B cell (primary cell): ENCODE measurements at regions not wholly inside any gene's neighbourhood (a gene's known extent, or its start where the extent isn't known, plus 50 kb on each side); places are given as distances from the start of the nearest gene placed in this dataset.
"Not testable (repeated sequence)": the region's sequence is repeated elsewhere in the genome, so short reads cannot be mapped to it uniquely, and the experiment has no call there.

Experiments used
- ATAC-seq: fragments of 200-7000 bp; cut with Tn5 transposase; one replicate; pipeline ENCODE4 v1.10.0; 2021; ENCODE audit warnings: low read depth, mild to moderate bottlenecking, moderate number of reproducible peaks, moderate library complexity
- CTCF ChIA-PET: fragments of 350-600 bp; sonication (Branson Sonifier 250); formaldehyde crosslinking; loops from one replicate; lab custom pipeline; 2021; ENCODE audit warnings: antibody characterized with exemption, inconsistent platforms; lab: Charles Lee
- POLR2A ChIA-PET: fragments of 350-600 bp; sonication (Branson Sonifier 250); formaldehyde crosslinking; loops from one replicate; lab custom pipeline; 2021; ENCODE audit warnings: antibody characterized with exemption; lab: Charles Lee
- DNase-seq: peaks from one replicate; pipeline ENCODE4 v3.0.0; 2013
- H2AFZ ChIP-seq: 2 replicates; pipeline ENCODE4 v1.6.1; 2012; ENCODE audit warnings: mild to moderate bottlenecking, low read depth, low read length; ENCODE audit not compliant: insufficient read depth, poor library complexity, severe bottlenecking
- H3K27ac ChIP-seq, 2 donors: 1 replicate in 1 of 2; 2 replicates in 1 of 2; pipeline ENCODE4 v1.5.1; 2012 to 2013; ENCODE audit warnings: low read length in 2 of 2, mild to moderate bottlenecking in 2 of 2, moderate library complexity in 1 of 2
- H3K27me3 ChIP-seq, 4 experiments: fragments of 200-600 bp in 1 of 4; sonication (generic) in 1 of 4; replicated peaks in 1 of 4; 1 replicate in 2 of 4; 2 replicates in 2 of 4; pipeline versions ENCODE4 v1.6.1 to v1.7.0; 2013 to 2016; ENCODE audit warnings: low read length in 3 of 4, mild to moderate bottlenecking in 2 of 4, mixed read lengths in 1 of 4, moderate library complexity in 1 of 4; ENCODE audit not compliant: insufficient read depth in 4 of 4, control insufficient read depth in 3 of 4; ENCODE audit errors: control extremely low read depth in 1 of 4
- H3K36me3 ChIP-seq, 2 experiments: replicated peaks in 1 of 2; 1 replicate in 1 of 2; 2 replicates in 1 of 2; pipeline versions ENCODE4 v1.6.1 to v1.7.1; 2013; ENCODE audit warnings: low read length in 1 of 2; ENCODE audit not compliant: insufficient read depth in 2 of 2, control insufficient read depth in 1 of 2; ENCODE audit errors: control extremely low read depth in 1 of 2, extremely low read depth in 1 of 2
- H3K4me1 ChIP-seq, 2 donors: fragments of 200-600 bp in 1 of 2; sonication (generic) in 1 of 2; 1 replicate in 1 of 2; 2 replicates in 1 of 2; pipeline versions ENCODE4 v1.5.1 to v1.6.1; 2013 to 2017; ENCODE audit warnings: low read length in 2 of 2; ENCODE audit not compliant: control insufficient read depth in 2 of 2, insufficient read depth in 2 of 2
- H3K4me2 ChIP-seq: replicated peaks from 2 replicates; pipeline ENCODE3; 2012; ENCODE audit warnings: mild to moderate bottlenecking, low read depth, low read length; ENCODE audit not compliant: poor library complexity, severe bottlenecking
- H3K4me3 ChIP-seq, 5 experiments: fragments of 200-600 bp in 1 of 5; sonication (generic) in 1 of 5; 1 replicate in 3 of 5; 2 replicates in 2 of 5; pipeline versions ENCODE4 v1.5.1 to v1.7.0; 2011 to 2016; ENCODE audit warnings: low read length in 4 of 5, mild to moderate bottlenecking in 4 of 5, low read depth in 2 of 5, control low read depth in 1 of 5, moderate library complexity in 1 of 5; ENCODE audit not compliant: insufficient read depth in 1 of 5; ENCODE audit errors: control extremely low read depth in 1 of 5, extremely low read depth in 1 of 5
- H3K79me2 ChIP-seq: fragments of 200-600 bp; sonication (generic); one replicate; pipeline ENCODE4 v1.6.0; 2016; ENCODE audit warnings: low read length; ENCODE audit not compliant: control insufficient read depth, insufficient read depth
- H3K9ac ChIP-seq: fragments of 200-600 bp; sonication (generic); 2 replicates; pipeline ENCODE4 v1.6.1; 2017; ENCODE audit warnings: mild to moderate bottlenecking, low read length, moderate library complexity
- H3K9me3 ChIP-seq, 3 donors: one replicate each; pipeline versions ENCODE4 v1.6.1 to v1.7.1; 2013; ENCODE audit warnings: low read length in 2 of 3; ENCODE audit not compliant: control insufficient read depth in 2 of 3, insufficient read depth in 1 of 3; ENCODE audit errors: control extremely low read depth in 1 of 3
- H4K20me1 ChIP-seq: 2 replicates; pipeline ENCODE4 v1.6.0; 2012; ENCODE audit warnings: mild to moderate bottlenecking, low read length; ENCODE audit not compliant: insufficient read depth, control insufficient read depth, poor library complexity, severe bottlenecking
- H3K27ac Mint-ChIP-seq: one replicate; pipeline ENCODE4 v1.8.0; 2021; ENCODE audit warnings: mixed read lengths
- H3K27me3 Mint-ChIP-seq: one replicate; pipeline ENCODE4 v1.8.0; 2021; ENCODE audit warnings: mixed read lengths
- H3K4me1 Mint-ChIP-seq: one replicate; pipeline ENCODE4 v1.8.0; 2021; ENCODE audit warnings: mixed read lengths
- H3K4me3 Mint-ChIP-seq: one replicate; pipeline ENCODE4 v1.8.0; 2021; ENCODE audit warnings: mixed read lengths
- H3K9me3 Mint-ChIP-seq: one replicate; pipeline ENCODE4 v1.8.0; 2022; ENCODE audit warnings: mixed read lengths; ENCODE audit not compliant: insufficient read depth
- CTCF ChIP-seq: fragments of 200-600 bp; IDR thresholded peaks from one replicate; pipeline ENCODE4 v1.8.0; 2022; ENCODE audit warnings: antibody characterized with exemption, mild to moderate bottlenecking
- EZH2 ChIP-seq: IDR thresholded peaks from 2 replicates; pipeline ENCODE4 v1.6.1; 2012; ENCODE audit warnings: borderline replicate concordance, low read depth, mild to moderate bottlenecking, moderate library complexity, low read length; ENCODE audit not compliant: insufficient read depth, poor library complexity, severe bottlenecking
- WGBS: methylation state at CpG from one replicate; pipeline ENCODE4 v1.1.5; 2013; ENCODE audit warnings: missing lambda C conversion rate; ENCODE audit not compliant: insufficient coverage; 5-methylcytosine and 5-hydroxymethylcytosine counted together
- intact Hi-C: fragments of 100-400 bp; cut with micrococcal nuclease; formaldehyde crosslinking; loops from one replicate; pipeline ENCODE4 v1.10.0; 2022

GRCh38 chr6:14521141-14521540 is 403.6 kb downstream of the CD83 start:
- no peak overlapping the region for H3K4me3 Mint-ChIP-seq
- Histone ChIP-seq H3K27me3 (no peaks in the 10 kb centered on the region), H3K4me2 (no peak overlapping the region), H3K4me3 (no peak overlapping the region), H3K9me3 (peaks cover 0 to 12% (median 0%) of the 10 kb centered on the region in 3 donors), H2AFZ (no peak overlapping the region), H3K9ac (no peak overlapping the region), H3K79me2 (no peaks in the 10 kb centered on the region), H3K4me1 (no peaks in the 10 kb centered on the region), H4K20me1 (no peaks in the 10 kb centered on the region), H3K36me3 (no peaks in the 10 kb centered on the region), H3K27ac (no peak overlapping the region)
- CTCF ChIA-PET: no interaction called here
- ATAC-seq (no peak), DNase-seq (no peak)
- WGBS: 91% methylated on average over 5 of the region's 5 CpGs
- H3K9me3 Mint-ChIP-seq: no peaks in the 10 kb centered on the region
- TF ChIP-seq EZH2 (no peak), CTCF (no peak)
- no peaks in the 10 kb centered on the region for H3K27me3 Mint-ChIP-seq
- POLR2A ChIA-PET: no interaction called here
- H3K4me1 Mint-ChIP-seq: peaks cover 1% of the 10 kb centered on the region
- H3K27ac Mint-ChIP-seq: no peak overlapping the region
- intact Hi-C loops: no loop called here

GRCh38 chr6:14521861-14522260 is 404.3 kb downstream of the CD83 start:
- H3K4me1 Mint-ChIP-seq, H3K4me1 ChIP-seq, H3K27ac Mint-ChIP-seq, H3K79me2 ChIP-seq, H3K36me3 ChIP-seq, H3K27me3 ChIP-seq, H2AFZ ChIP-seq, CTCF ChIA-PET, H3K27me3 Mint-ChIP-seq, H4K20me1 ChIP-seq, H3K9me3 Mint-ChIP-seq, POLR2A ChIA-PET, intact Hi-C loops, ATAC-seq, DNase-seq, H3K4me2 ChIP-seq, H3K4me3 ChIP-seq, H3K27ac ChIP-seq, H3K9ac ChIP-seq, H3K4me3 Mint-ChIP-seq: not testable (repeated sequence)
- 96% methylated on average over 10 of the region's 11 CpGs for WGBS
- peaks cover 0 to 12% (median 0%) of the 10 kb centered on the region in 3 donors for H3K9me3 ChIP-seq
